ENCODE measurements at regions not wholly inside any gene's neighbourhood (a gene's known extent, or its start where the extent isn't known, plus 50 kb on each side); places are given as distances from the start of the nearest gene placed in this dataset.

- no peak for DNase-seq
Observed at GRCh38 chr12:94748726-94749421, 98.5 kb upstream of the TMCC3 start.

GRCh38 chr12:94745562-94745961, 95.2 kb upstream of the TMCC3 start:
- DNase-seq: no peak

GRCh38 chr12:94743174-94743573, 92.8 kb upstream of the TMCC3 start:
- no peak for DNase-seq

- DNase-seq: no peak
Observed at GRCh38 chr12:94740601-94741362, 90.4 kb upstream of the TMCC3 start.

- DNase-seq: no peak
Observed at GRCh38 chr12:94736820-94737219, 86.5 kb upstream of the TMCC3 start.

- DNase-seq: no peak
Observed at GRCh38 chr12:94736004-94736403, 85.6 kb upstream of the TMCC3 start.

GRCh38 chr12:94733727-94734126, 83.4 kb upstream of the TMCC3 start:
- DNase-seq: no peak

- DNase-seq: no peak
Observed at GRCh38 chr12:94732367-94732990, 82.1 kb upstream of the TMCC3 start.

- DNase-seq: no peak
Observed at GRCh38 chr12:94731733-94732360, 81.5 kb upstream of the TMCC3 start.

GRCh38 chr12:94730847-94731246, 80.5 kb upstream of the TMCC3 start:
- DNase-seq: no peak

- DNase-seq: no peak
Observed at GRCh38 chr12:94726236-94726835, 76.0 kb upstream of the TMCC3 start.

- no peak for DNase-seq
Observed at GRCh38 chr12:94725375-94726168, 75.2 kb upstream of the TMCC3 start.

- no peak for DNase-seq
Observed at GRCh38 chr12:94722664-94723063, 72.3 kb upstream of the TMCC3 start.

GRCh38 chr12:94721173-94721572, 70.8 kb upstream of the TMCC3 start:
- DNase-seq: no peak

- DNase-seq: no peak
Observed at GRCh38 chr12:94718114-94718513, 67.8 kb upstream of the TMCC3 start.

- no peak for DNase-seq
Observed at GRCh38 chr12:94717656-94718055, 67.3 kb upstream of the TMCC3 start.

GRCh38 chr12:94717108-94717507, 66.8 kb upstream of the TMCC3 start:
- DNase-seq: no peak

- no peak for DNase-seq
Observed at GRCh38 chr12:94716339-94716738, 66.0 kb upstream of the TMCC3 start.

GRCh38 chr12:94714378-94715114, 64.2 kb upstream of the TMCC3 start:
- DNase-seq: no peak

- no peak for DNase-seq
Observed at GRCh38 chr12:94712815-94713515, 62.6 kb upstream of the TMCC3 start.

Measured in right kidney (tissue), 1 donor.